DND-41 (cell line): ENCODE measurements at regions not wholly inside any gene's neighbourhood (a gene's known extent, or its start where the extent isn't known, plus 50 kb on each side); places are given as distances from the start of the nearest gene placed in this dataset.
"Not testable (repeated sequence)": the region's sequence is repeated elsewhere in the genome, so short reads cannot be mapped to it uniquely, and the experiment has no call there.

Experiments used
- EZH2 ChIP-seq: IDR thresholded peaks from 3 replicates; pipeline ENCODE4 v1.6.1; 2012; ENCODE audit warnings: borderline replicate concordance, low read depth, mild to moderate bottlenecking, moderate library complexity, low read length, inconsistent platforms; ENCODE audit not compliant: severe bottlenecking
- TF ChIP-seq, protein P1 (sequence below): IDR thresholded peaks from 2 replicates; pipeline ENCODE4 v1.5.1; 2012; ENCODE audit warnings: borderline replicate concordance, low read length, moderate library complexity, mild to moderate bottlenecking; ENCODE audit not compliant: poor library complexity, severe bottlenecking; ENCODE audit errors: extremely low read depth

GRCh38 chr2:189351933-189352332 lies 89.3 kb upstream of the WDR75 start:
- TF ChIP-seq, protein P1, sequence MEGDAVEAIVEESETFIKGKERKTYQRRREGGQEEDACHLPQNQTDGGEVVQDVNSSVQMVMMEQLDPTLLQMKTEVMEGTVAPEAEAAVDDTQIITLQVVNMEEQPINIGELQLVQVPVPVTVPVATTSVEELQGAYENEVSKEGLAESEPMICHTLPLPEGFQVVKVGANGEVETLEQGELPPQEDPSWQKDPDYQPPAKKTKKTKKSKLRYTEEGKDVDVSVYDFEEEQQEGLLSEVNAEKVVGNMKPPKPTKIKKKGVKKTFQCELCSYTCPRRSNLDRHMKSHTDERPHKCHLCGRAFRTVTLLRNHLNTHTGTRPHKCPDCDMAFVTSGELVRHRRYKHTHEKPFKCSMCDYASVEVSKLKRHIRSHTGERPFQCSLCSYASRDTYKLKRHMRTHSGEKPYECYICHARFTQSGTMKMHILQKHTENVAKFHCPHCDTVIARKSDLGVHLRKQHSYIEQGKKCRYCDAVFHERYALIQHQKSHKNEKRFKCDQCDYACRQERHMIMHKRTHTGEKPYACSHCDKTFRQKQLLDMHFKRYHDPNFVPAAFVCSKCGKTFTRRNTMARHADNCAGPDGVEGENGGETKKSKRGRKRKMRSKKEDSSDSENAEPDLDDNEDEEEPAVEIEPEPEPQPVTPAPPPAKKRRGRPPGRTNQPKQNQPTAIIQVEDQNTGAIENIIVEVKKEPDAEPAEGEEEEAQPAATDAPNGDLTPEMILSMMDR, result not testable (repeated sequence)
- TF ChIP-seq EZH2, result not testable (repeated sequence)
